Thyroid gland (tissue), 4 donors: ENCODE measurements at regions not wholly inside any gene's neighbourhood (a gene's known extent, or its start where the extent isn't known, plus 50 kb on each side); places are given as distances from the start of the nearest gene placed in this dataset. TPM values are rescaled to one million over a fixed set of nuclear protein-coding genes. Genes with fewer than 3 reads are reported as not detected.
"Not testable (repeated sequence)": the region's sequence is repeated elsewhere in the genome, so short reads cannot be mapped to it uniquely, and the experiment has no call there.

Experiments used
- DNase-seq, 2 donors: peaks; one replicate each; pipeline ENCODE4 v3.0.0-alpha.2; 2019
- H3K27ac ChIP-seq, 3 donors: fragments of 200-600 bp; sonication (generic); 1 replicate in 2 of 3; 2 replicates in 1 of 3; pipeline ENCODE4 v1.5.1; 2016 to 2019; ENCODE audit warnings: mild to moderate bottlenecking in 1 of 3, moderate library complexity in 1 of 3
- H3K27me3 ChIP-seq: fragments of 200-600 bp; sonication (generic); one replicate; pipeline ENCODE4 v1.5.1; 2019
- H3K36me3 ChIP-seq, 2 donors: fragments of 200-600 bp; sonication (generic); one replicate each; pipeline ENCODE4 v1.5.1; 2016 to 2019
- H3K4me1 ChIP-seq, 2 donors: fragments of 200-600 bp; sonication (generic); one replicate each; pipeline ENCODE4 v1.5.1; 2017 to 2019
- H3K4me3 ChIP-seq, 3 donors: fragments of 200-600 bp; sonication (generic); replicated peaks in 1 of 3; 1 replicate in 2 of 3; 2 replicates in 1 of 3; pipeline ENCODE4 v1.5.1; 2016; ENCODE audit warnings: mild to moderate bottlenecking in 1 of 3
- H3K9me3 ChIP-seq: fragments of 200-600 bp; sonication (generic); one replicate; pipeline ENCODE4 v1.5.1; 2017
- CTCF ChIP-seq, 6 experiments: fragments of 200-600 bp in 3 of 6; fragments of 450-650 bp in 3 of 6; sonication (generic) in 3 of 6; IDR thresholded peaks; one replicate each; pipeline ENCODE4 v1.5.1; 2016 to 2019; ENCODE audit warnings: antibody characterized with exemption in 6 of 6, mild to moderate bottlenecking in 2 of 6, inconsistent platforms in 1 of 6, moderate library complexity in 1 of 6
- POLR2A ChIP-seq, 2 donors: fragments of 450-650 bp; IDR thresholded peaks; one replicate each; pipeline ENCODE4 v1.6.1; 2017; ENCODE audit warnings: antibody characterized with exemption in 2 of 2, mild to moderate bottlenecking in 2 of 2, moderate library complexity in 1 of 2
- WGBS, 2 donors: methylation state at CpG; one replicate each; pipeline ENCODE4 v1.1.5; 2017; 5-methylcytosine and 5-hydroxymethylcytosine counted together
- intact Hi-C: fragments of 100-400 bp; cut with DNase I; formaldehyde crosslinking; loops from one replicate; pipeline ENCODE4 v1.15.1; 2023
- small RNA-seq: library from RNA; depleted of rRNA; stranded (forward); fragments of <200 nt; gene quantifications from one replicate; pipeline ENCODE3, GENCODE V24; 2016

DNA sequence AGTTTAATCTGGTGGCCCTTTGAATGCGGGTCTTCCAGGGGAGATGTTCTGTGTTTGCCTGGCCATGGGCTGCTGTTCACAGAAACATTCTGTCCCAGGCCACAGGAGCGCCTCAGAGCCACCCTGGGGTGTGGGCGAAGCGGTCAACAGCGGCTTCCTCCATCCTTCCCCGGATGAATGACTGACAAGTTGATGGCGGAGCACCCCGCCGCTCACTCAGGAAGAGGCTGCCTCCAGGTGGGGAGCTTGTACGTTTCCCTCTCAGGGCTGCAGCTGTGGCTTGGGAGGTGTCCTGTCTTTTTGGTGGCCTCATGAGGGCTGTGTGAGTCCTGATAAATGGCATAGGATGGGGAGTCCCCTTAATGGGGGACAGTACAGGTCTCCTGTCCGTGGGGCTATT lies 178.4 kb downstream of the NRN1 start:
- TF ChIP-seq CTCF (IDR thresholded peaks at IDR 0.05) (no peak), POLR2A (IDR thresholded peaks at IDR 0.05) (no peak)
- H3K27me3 ChIP-seq: no peaks in the 10 kb centered on the region
- no peaks in the 10 kb centered on the region for H3K4me1 ChIP-seq
- WGBS, 2 donors: 72 to 79% methylated on average over 9 of the region's 11 CpGs
- H3K9me3 ChIP-seq: no peaks in the 10 kb centered on the region
- DNase-seq: no peak
- intact Hi-C loops: no loop called here
- no peaks in the 10 kb centered on the region for H3K36me3 ChIP-seq
- H3K4me3 ChIP-seq: no peak overlapping the region
- H3K27ac ChIP-seq: no peak overlapping the region

DNA sequence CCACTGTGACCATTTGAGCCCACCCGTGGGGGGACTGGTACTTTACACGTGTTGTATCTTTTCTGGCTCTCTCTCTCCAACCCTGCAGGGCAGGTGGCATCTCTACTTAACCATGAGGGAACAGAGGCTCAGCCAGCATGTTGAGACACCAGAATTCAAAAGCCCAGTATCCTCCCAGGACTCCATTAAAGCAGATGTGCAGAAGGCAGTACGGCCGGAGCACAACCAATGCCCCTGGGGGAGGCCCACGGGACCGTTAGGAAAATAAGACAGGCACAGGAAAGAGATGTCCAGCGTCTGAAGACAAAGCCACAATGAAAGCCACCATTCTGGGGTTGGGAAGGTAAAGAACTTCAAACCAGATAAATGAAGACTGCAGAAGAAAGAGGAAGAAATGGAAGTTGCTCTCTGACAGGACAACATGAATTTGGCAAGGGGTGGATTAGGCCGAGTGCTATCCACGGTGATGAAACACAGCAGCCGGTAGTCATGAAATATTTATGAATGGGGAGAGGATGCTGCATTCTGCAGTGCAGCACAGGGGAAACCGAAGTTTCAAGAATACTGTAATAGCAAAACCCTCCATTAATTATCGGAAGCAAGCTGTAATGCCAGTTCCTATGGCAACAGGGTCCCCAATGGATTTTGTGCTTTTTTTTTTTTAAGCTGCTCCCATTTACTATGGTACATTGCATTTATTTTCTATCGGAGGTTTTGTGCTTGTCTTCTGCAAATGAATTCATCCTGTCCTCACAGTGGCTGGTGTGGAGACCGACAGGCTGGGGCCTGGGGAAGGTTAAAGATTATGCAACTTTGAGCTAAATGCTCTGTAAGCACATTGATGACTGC lies 179.4 kb downstream of the NRN1 start:
- DNase-seq: no peak
- 67 to 73% methylated on average over 14 of the region's 14 CpGs for WGBS, 2 donors

GRCh38 chr6:5824382-5824983 lies 182.2 kb downstream of the NRN1 start:
- H3K27ac ChIP-seq, intact Hi-C loops: not testable (repeated sequence)
- WGBS, 2 donors: 90% methylated on average over 7 to 8 of the region's 8 CpGs

More for the DNA sequence above, 179.4 kb downstream of the NRN1 start:
- Histone ChIP-seq H3K4me1 (no peaks in the 10 kb centered on the region), H3K27ac (no peak overlapping the region), H3K9me3 (no peaks in the 10 kb centered on the region), H3K27me3 (no peaks in the 10 kb centered on the region), H3K36me3 (no peaks in the 10 kb centered on the region), H3K4me3 (no peak overlapping the region)
- intact Hi-C loops: no loop called here
- TF ChIP-seq POLR2A (IDR thresholded peaks at IDR 0.05) (no peak), CTCF (IDR thresholded peaks at IDR 0.05) (no peak)

More at GRCh38 chr6:5824382-5824983, 182.2 kb downstream of the NRN1 start:
- H3K36me3 ChIP-seq, H3K27me3 ChIP-seq, H3K4me1 ChIP-seq, H3K4me3 ChIP-seq, DNase-seq, H3K9me3 ChIP-seq: not testable (repeated sequence)

Small RNAs in the stretch of these regions (small RNA-seq; reads per million reads assigned to genes)
- not detected for gene RN7SL221P
